RPMI8226 (cell line): ENCODE measurements at regions not wholly inside any gene's neighbourhood (a gene's known extent, or its start where the extent isn't known, plus 50 kb on each side); places are given as distances from the start of the nearest gene placed in this dataset.

Source experiments
- DNase-seq: peaks from one replicate; pipeline ENCODE4 v3.0.0-alpha.2; 2015

- DNase-seq: no peak
Observed at GRCh38 chr9:89725271-89725670, 120.5 kb downstream of the GADD45G start.

DNA sequence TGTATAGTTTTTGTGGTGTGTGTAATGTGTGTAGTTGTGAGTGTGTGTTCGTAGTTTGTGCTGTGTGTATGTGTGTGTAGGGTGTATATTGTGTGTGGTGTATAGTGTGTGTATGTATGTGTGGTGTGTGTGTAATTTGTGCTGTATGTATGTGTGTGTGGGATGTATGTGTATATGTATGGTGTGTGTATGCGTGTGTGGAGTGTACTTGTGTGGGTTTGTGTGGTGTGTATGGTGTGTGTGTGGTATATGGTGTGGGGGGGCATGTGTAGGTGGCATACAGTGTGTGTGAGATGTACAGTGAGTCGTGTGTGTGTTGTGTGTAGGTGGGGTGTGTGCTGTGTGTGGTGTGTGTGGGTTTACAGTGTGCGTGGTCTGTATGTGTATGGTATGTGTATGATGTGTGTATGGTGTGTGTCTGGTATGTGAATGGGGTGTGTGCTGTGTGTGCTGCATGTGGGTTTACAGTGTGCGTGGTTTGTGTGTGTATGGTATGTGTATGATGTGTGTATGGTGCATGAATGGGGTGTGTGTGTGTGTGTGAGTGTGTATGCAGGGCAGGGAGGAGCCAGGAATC is 125.2 kb downstream of the GADD45G start:
- DNase-seq: no peak

GRCh38 chr9:89730715-89731114 is 125.9 kb downstream of the GADD45G start:
- DNase-seq: no peak

- DNase-seq: no peak
Observed at GRCh38 chr9:89731262-89732182, 126.7 kb downstream of the GADD45G start.

- DNase-seq: no peak
Observed at GRCh38 chr9:89732295-89732938, 127.6 kb downstream of the GADD45G start.

GRCh38 chr9:89732939-89733324 is 128.1 kb downstream of the GADD45G start:
- DNase-seq: no peak

GRCh38 chr9:89734600-89735041 is 129.8 kb downstream of the GADD45G start:
- DNase-seq: no peak

DNA sequence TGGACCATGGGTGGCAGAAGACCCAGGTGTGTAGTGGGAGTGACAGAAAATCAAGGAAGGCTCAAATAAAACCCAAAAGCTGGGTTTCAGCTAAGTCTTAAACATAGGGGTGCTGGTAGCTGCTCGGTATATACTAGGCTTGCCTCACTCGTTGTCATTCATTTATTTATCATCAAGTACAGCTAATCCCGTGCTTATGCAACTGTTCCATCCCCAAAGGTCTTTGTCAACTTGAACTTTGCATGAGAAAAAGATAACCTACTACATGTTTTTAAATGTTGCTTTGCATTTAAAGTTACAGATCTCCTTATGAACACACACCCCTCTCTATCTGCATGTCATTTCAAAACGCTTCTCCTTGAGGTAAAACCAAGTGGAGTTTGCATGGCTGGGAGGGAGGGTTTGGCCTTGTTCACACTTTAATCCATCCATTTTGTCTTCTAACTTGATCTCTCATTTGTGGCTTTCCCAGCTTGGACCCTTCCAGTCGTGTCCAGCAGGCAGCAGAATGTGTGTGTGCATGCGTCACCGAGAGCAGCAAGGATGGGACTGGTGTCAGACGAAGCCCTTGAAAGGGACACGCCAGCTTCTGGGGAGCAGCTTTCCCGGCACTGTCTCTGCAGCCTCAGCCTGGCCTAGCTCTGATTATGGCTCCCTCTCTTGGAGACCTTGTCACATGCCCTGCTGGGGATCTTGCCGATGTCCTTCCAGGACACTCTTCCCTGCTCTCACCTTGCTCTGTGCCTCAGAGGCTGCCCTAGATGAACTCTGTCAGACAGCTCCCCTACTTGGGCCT is 133.5 kb downstream of the GADD45G start:
- peak; percentile 11 for DNase-seq

DNA sequence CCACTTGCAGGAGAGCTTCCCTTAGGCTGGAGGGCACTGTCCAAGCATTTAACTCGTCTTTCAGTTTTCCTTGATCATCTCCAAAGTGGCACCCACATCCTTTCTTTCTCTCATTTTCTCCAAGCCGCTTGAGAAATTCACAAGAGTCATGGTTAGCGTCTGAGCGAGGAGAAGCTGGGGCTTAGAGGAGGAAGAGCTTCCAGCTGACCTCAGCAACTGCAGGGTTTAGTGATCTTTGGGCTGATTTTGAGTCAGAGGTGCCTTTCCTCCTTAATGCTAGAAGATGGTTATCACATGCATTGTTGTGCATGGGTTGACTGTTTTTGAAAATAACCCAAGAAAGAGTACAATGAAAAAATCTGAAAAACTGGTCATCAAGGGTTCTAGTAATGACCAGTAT is 134.7 kb downstream of the GADD45G start:
- no peak for DNase-seq

- no peak for DNase-seq
Observed at GRCh38 chr9:89739916-89740315, 135.1 kb downstream of the GADD45G start.

GRCh38 chr9:89740722-89741121 is 135.9 kb downstream of the GADD45G start:
- DNase-seq: no peak

DNA sequence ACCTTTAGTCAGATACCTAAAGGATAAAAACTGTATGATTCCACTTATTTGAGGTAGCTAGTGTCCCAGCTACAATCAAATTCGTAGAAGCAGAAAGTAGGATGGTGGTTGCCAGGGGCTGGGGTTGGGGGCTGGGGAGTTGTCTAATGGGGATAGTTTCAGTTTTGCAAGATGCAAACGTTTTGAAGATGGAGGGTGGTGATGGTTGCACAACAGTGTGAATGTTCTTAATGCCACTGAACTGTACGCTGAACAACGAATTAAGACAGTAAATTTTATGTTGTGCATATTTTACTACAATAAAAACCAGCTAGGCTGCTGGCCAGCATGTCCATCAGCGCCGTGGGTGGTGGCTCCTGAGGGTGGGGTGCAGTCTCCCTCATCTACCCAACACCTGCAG is 137.8 kb downstream of the GADD45G start:
- no peak for DNase-seq

DNA sequence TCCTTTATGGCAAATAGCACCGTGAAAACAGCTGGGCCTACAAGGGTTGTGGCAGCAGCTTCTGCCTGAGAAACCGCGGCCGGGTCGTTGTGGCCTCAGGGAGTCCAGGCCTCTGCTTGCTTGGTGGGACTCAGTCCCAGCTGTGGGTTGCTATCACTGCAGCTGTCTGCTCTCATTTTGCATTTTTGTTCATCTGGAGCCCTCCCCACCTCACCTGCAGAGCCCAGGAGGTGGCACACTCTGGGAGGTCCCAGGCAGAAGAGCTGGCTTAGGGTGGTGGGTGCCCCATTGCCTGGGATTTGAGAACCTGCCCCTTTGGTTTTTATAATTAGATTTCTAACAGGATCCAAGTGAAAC is 138.4 kb downstream of the GADD45G start:
- DNase-seq: peak; percentile 11

DNA sequence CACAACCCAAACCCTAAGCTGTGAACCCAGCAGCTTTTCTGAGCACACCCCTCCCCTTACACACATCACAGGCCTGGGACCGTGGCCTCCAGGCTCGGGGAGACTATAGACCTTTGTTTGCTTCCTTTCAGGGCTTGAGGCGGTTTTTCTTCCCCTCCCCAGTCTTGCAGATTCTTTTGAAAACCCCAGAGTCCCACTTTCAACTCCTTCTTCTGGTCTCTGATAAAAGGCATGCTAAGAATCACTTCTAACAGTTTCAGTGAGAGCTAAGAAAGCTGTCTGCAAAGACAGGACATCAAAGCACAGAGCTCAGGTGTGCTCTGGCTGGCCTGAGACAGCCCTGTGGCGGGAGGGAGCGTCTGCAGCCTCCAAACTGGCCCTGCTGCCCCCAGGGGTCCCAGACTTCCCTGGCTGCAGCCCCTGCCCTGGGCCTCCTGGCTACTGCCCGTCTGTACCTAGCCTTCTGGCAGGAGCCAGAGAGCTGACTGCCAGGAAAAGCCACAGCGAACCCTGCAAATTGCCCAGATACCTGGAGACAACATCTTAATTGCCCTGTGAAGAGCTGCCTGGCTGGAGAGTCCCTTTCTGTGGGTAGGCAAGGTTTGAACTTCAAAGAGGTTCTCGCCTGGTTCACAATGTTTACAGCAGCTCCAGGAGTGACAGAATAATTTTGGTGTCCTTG is 138.9 kb downstream of the GADD45G start:
- DNase-seq: peak; percentile 8

- no peak for DNase-seq
Observed at GRCh38 chr9:89744255-89744648, 139.4 kb downstream of the GADD45G start.

GRCh38 chr9:89744730-89745129 is 139.9 kb downstream of the GADD45G start:
- no peak for DNase-seq

DNA sequence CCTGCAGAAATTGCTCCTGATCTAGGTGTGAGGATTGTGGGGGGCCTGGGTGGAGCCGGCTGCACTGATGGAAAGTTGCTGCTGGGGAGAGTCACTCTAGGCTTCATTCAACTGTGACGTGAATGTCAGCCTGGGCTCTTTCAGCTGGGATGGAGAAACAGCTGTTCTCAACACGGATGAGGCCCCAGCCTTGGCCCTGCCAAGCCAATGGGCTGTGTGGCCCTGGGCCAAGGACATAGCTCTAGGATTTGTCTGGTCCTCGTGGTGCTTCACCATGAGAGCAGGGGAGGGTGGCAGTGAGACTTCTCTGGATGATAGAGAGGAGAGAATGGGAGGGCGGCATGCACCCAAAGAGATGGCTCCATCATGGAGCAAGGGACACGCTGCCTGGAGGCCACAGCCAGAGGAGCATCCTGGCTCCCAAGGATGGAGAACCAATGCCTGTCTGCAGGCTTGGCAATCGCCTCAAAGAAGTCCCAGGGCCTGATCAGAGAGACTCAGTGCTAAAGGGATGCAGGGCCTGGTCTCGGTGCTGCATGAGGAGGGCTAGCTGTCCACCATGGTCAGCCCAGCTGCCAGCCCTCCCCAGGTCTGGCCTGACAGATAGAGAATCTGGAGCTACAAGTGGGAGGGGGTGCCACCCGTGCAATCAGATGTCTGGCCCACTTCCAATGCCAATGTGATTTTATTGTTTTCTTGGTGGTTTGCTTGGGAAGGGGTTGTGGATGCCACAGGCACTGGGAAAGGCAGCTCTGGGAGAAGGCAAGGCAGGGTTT is 141.0 kb downstream of the GADD45G start:
- DNase-seq: no peak

- DNase-seq: no peak
Observed at GRCh38 chr9:89746385-89747116, 141.7 kb downstream of the GADD45G start.

GRCh38 chr9:89747596-89747995 is 142.8 kb downstream of the GADD45G start:
- no peak for DNase-seq

GRCh38 chr9:89748021-89748670 is 143.3 kb downstream of the GADD45G start:
- no peak for DNase-seq
